ENCODE measurements at regions not wholly inside any gene's neighbourhood (a gene's known extent, or its start where the extent isn't known, plus 50 kb on each side); places are given as distances from the start of the nearest gene placed in this dataset.

- intact Hi-C loops (cut with micrococcal nuclease; ENCODE audit: unreplicated experiment): no loop called here
- H3K27ac Mint-ChIP-seq (ENCODE audit: unreplicated experiment): no peak overlapping the region
- H3K4me3 Mint-ChIP-seq (ENCODE audit: low read depth, unreplicated experiment): no peak overlapping the region
- no peak for TF ChIP-seq CTCF (IDR thresholded peaks at IDR 0.05; ENCODE audit: unreplicated experiment)
- no TSS peak for BruUV-seq (replicated peaks)
- no peaks in the 10 kb centered on the region for H3K9me3 Mint-ChIP-seq (ENCODE audit: low read depth, unreplicated experiment)
- H3K4me1 Mint-ChIP-seq (ENCODE audit: low read depth, unreplicated experiment): no peaks in the 10 kb centered on the region
- no peak for DNase-seq
- no peaks in the 10 kb centered on the region for H3K27me3 Mint-ChIP-seq (ENCODE audit: unreplicated experiment)
- no peaks in the 10 kb centered on the region for H3K36me3 Mint-ChIP-seq (ENCODE audit: insufficient read depth, unreplicated experiment)
- CTCF ChIA-PET: no interaction called here
Measured at GRCh38 chrX:16451334-16451733, 198.6 kb upstream of the S100G start.

- Mint-ChIP-seq H3K36me3 (ENCODE audit: insufficient read depth, unreplicated experiment) (no peaks in the 10 kb centered on the region), H3K9me3 (ENCODE audit: low read depth, unreplicated experiment) (no peaks in the 10 kb centered on the region), H3K4me3 (ENCODE audit: low read depth, unreplicated experiment) (no peak overlapping the region), H3K4me1 (ENCODE audit: low read depth, unreplicated experiment) (no peaks in the 10 kb centered on the region), H3K27me3 (ENCODE audit: unreplicated experiment) (no peaks in the 10 kb centered on the region), H3K27ac (ENCODE audit: unreplicated experiment) (no peak overlapping the region)
- CTCF ChIA-PET: no interaction called here
- no peak for TF ChIP-seq CTCF (IDR thresholded peaks at IDR 0.05; ENCODE audit: unreplicated experiment)
- intact Hi-C loops (cut with micrococcal nuclease; ENCODE audit: unreplicated experiment): no loop called here
- BruUV-seq (replicated peaks): no TSS peak
- no peak for DNase-seq
Measured at GRCh38 chrX:16454926-16455325, 195.0 kb upstream of the S100G start.

DNA sequence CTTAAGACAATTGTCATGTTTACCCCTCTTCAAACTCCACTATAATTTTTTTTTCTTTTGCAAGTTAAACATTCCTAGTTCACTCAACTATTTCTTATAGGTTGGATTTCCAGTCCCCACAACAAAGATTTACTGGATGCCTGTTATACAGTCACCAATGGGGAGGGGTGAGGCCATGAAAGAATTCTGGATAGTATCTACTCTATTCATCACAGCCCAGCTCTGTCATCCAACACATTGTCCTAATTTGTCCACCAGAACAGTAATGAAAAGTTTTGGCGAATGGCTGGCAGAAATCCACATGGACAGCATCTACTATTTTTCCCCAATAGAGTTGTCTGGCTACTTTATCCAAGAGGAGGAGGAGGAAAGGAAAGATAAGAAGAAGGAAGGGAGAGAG lies 192.7 kb upstream of the S100G start:
- H3K4me3 Mint-ChIP-seq (ENCODE audit: low read depth, unreplicated experiment): no peak overlapping the region
- BruUV-seq (replicated peaks): no TSS peak
- DNase-seq: no peak
- no peak for TF ChIP-seq CTCF (IDR thresholded peaks at IDR 0.05; ENCODE audit: unreplicated experiment)
- CTCF ChIA-PET: no interaction called here
- H3K27me3 Mint-ChIP-seq (ENCODE audit: unreplicated experiment): no peaks in the 10 kb centered on the region
- H3K36me3 Mint-ChIP-seq (ENCODE audit: insufficient read depth, unreplicated experiment): no peaks in the 10 kb centered on the region
- H3K27ac Mint-ChIP-seq (ENCODE audit: unreplicated experiment): no peak overlapping the region
- intact Hi-C loops (cut with micrococcal nuclease; ENCODE audit: unreplicated experiment): no loop called here
- H3K4me1 Mint-ChIP-seq (ENCODE audit: low read depth, unreplicated experiment): no peaks in the 10 kb centered on the region
- no peaks in the 10 kb centered on the region for H3K9me3 Mint-ChIP-seq (ENCODE audit: low read depth, unreplicated experiment)

GRCh38 chrX:16458208-16458607 lies 191.8 kb upstream of the S100G start:
- no peak overlapping the region for H3K4me3 Mint-ChIP-seq (ENCODE audit: low read depth, unreplicated experiment)
- H3K9me3 Mint-ChIP-seq (ENCODE audit: low read depth, unreplicated experiment): no peaks in the 10 kb centered on the region
- TF ChIP-seq CTCF (IDR thresholded peaks at IDR 0.05; ENCODE audit: unreplicated experiment): no peak
- CTCF ChIA-PET: no interaction called here
- H3K4me1 Mint-ChIP-seq (ENCODE audit: low read depth, unreplicated experiment): no peaks in the 10 kb centered on the region
- BruUV-seq (replicated peaks): no TSS peak
- DNase-seq: no peak
- intact Hi-C loops (cut with micrococcal nuclease; ENCODE audit: unreplicated experiment): no loop called here
- no peak overlapping the region for H3K27ac Mint-ChIP-seq (ENCODE audit: unreplicated experiment)
- H3K36me3 Mint-ChIP-seq (ENCODE audit: insufficient read depth, unreplicated experiment): no peaks in the 10 kb centered on the region
- H3K27me3 Mint-ChIP-seq (ENCODE audit: unreplicated experiment): no peaks in the 10 kb centered on the region

- Mint-ChIP-seq H3K27ac (ENCODE audit: unreplicated experiment) (no peak overlapping the region), H3K27me3 (ENCODE audit: unreplicated experiment) (no peaks in the 10 kb centered on the region), H3K9me3 (ENCODE audit: low read depth, unreplicated experiment) (no peaks in the 10 kb centered on the region), H3K36me3 (ENCODE audit: insufficient read depth, unreplicated experiment) (no peaks in the 10 kb centered on the region), H3K4me1 (ENCODE audit: low read depth, unreplicated experiment) (no peaks in the 10 kb centered on the region), H3K4me3 (ENCODE audit: low read depth, unreplicated experiment) (no peak overlapping the region)
- DNase-seq: no peak
- BruUV-seq (replicated peaks): no TSS peak
- intact Hi-C loops (cut with micrococcal nuclease; ENCODE audit: unreplicated experiment): no loop called here
- no peak for TF ChIP-seq CTCF (IDR thresholded peaks at IDR 0.05; ENCODE audit: unreplicated experiment)
- CTCF ChIA-PET: no interaction called here
Measured at GRCh38 chrX:16459008-16459407, 190.9 kb upstream of the S100G start.

All from Calu3 (cell line).